GM21723 (cell line): ENCODE measurements at regions not wholly inside any gene's neighbourhood (a gene's known extent, or its start where the extent isn't known, plus 50 kb on each side); places are given as distances from the start of the nearest gene placed in this dataset.

Experiments used
- ATAC-seq: cut with Tn5 transposase; IDR thresholded peaks from one replicate; pipeline ENCODE4 v1.9.1; 2021; ENCODE audit warnings: mild to moderate bottlenecking, moderate library complexity; ENCODE audit not compliant: unreplicated experiment

- ATAC-seq: no peak
Measured at GRCh38 chr1:188889166-188889565, 1588.5 kb downstream of the BRINP3 start.

- ATAC-seq: no peak
Measured at GRCh38 chr1:188891958-188892357, 1585.7 kb downstream of the BRINP3 start.

- ATAC-seq: no peak
Measured at GRCh38 chr1:188895611-188896010, 1582.1 kb downstream of the BRINP3 start.

GRCh38 chr1:188903241-188903640 lies 1574.4 kb downstream of the BRINP3 start:
- no peak for ATAC-seq

- no peak for ATAC-seq
Measured at GRCh38 chr1:188904201-188904600, 1573.5 kb downstream of the BRINP3 start.

GRCh38 chr1:188906921-188907641 lies 1570.6 kb downstream of the BRINP3 start:
- ATAC-seq: no peak

- ATAC-seq: no peak
Measured at GRCh38 chr1:188930382-188930781, 1547.3 kb downstream of the BRINP3 start.

GRCh38 chr1:188931506-188931905 lies 1546.2 kb downstream of the BRINP3 start:
- no peak for ATAC-seq

- ATAC-seq: no peak
Measured at GRCh38 chr1:188937965-188938551, 1539.6 kb downstream of the BRINP3 start.

GRCh38 chr1:188941986-188942385 lies 1535.7 kb downstream of the BRINP3 start:
- no peak for ATAC-seq

- ATAC-seq: no peak
Measured at GRCh38 chr1:188949701-188950100, 1528.0 kb downstream of the BRINP3 start.

GRCh38 chr1:188958461-188959115 lies 1519.1 kb downstream of the BRINP3 start:
- no peak for ATAC-seq

GRCh38 chr1:188986745-188987417 lies 1490.8 kb downstream of the BRINP3 start:
- ATAC-seq: no peak

- ATAC-seq: no peak
Measured at GRCh38 chr1:188988589-188988988, 1489.1 kb downstream of the BRINP3 start.

GRCh38 chr1:188991221-188991930 lies 1486.3 kb downstream of the BRINP3 start:
- no peak for ATAC-seq

GRCh38 chr1:189007824-189008223 lies 1469.8 kb downstream of the BRINP3 start:
- ATAC-seq: no peak

GRCh38 chr1:189021577-189021976 lies 1456.1 kb downstream of the BRINP3 start:
- ATAC-seq: no peak

- no peak for ATAC-seq
Measured at GRCh38 chr1:189022015-189022414, 1455.6 kb downstream of the BRINP3 start.

GRCh38 chr1:189027512-189027911 lies 1450.2 kb downstream of the BRINP3 start:
- no peak for ATAC-seq

GRCh38 chr1:189033169-189033568 lies 1444.5 kb downstream of the BRINP3 start:
- no peak for ATAC-seq

GRCh38 chr1:189036628-189037027 lies 1441.0 kb downstream of the BRINP3 start:
- no peak for ATAC-seq
